OCI-LY3 (cell line): ENCODE measurements at regions not wholly inside any gene's neighbourhood (a gene's known extent, or its start where the extent isn't known, plus 50 kb on each side); places are given as distances from the start of the nearest gene placed in this dataset.

Experiments
- H2AFZ ChIP-seq: fragments of 200-600, 300-600 bp; shearing (Covaris generic); 2 replicates; pipeline ENCODE4 v1.6.0; 2014; ENCODE audit warnings: antibody characterized with exemption, low read depth, low read length
- H3K27ac ChIP-seq: fragments of 200-600, 300-600 bp; sonication (generic); 2 replicates; pipeline ENCODE4 v1.5.1; 2014; ENCODE audit warnings: mild to moderate bottlenecking, low read length, moderate library complexity, mixed read lengths
- H3K27me3 ChIP-seq: fragments of 200-600, 300-600 bp; sonication (generic); 2 replicates; pipeline ENCODE4 v1.6.1; 2014; ENCODE audit warnings: low read depth, low read length, mixed read lengths
- H3K36me3 ChIP-seq: fragments of 200-600, 300-600 bp; sonication (generic); replicated peaks from 2 replicates; pipeline ENCODE3; 2014; ENCODE audit warnings: low read depth, low read length, mixed read lengths
- H3K4me1 ChIP-seq: fragments of 300-600, 200-600 bp; sonication (generic); 2 replicates; pipeline ENCODE4 v1.6.1; 2014; ENCODE audit warnings: low read length, mixed read lengths
- H3K4me2 ChIP-seq: fragments of 200-600, 300-600 bp; sonication (generic); 2 replicates; pipeline ENCODE4 v1.6.1; 2014; ENCODE audit warnings: low read length, mixed read lengths
- H3K4me3 ChIP-seq: fragments of 300-600, 200-600 bp; sonication (generic); 2 replicates; pipeline ENCODE4 v1.5.1; 2014; ENCODE audit warnings: antibody characterized with exemption, mild to moderate bottlenecking, low read length, moderate library complexity
- H3K79me2 ChIP-seq: fragments of 300-600, 200-600 bp; shearing (Covaris generic); 2 replicates; pipeline ENCODE4 v1.6.1; 2014; ENCODE audit warnings: mild to moderate bottlenecking, low read length, mixed read lengths
- H3K9ac ChIP-seq: fragments of 300-600, 200-600 bp; shearing (Covaris generic); 2 replicates; pipeline ENCODE4 v1.6.0; 2014; ENCODE audit warnings: mild to moderate bottlenecking, low read length, moderate library complexity
- H3K9me3 ChIP-seq: fragments of 200-600, 300-600 bp; shearing (Covaris generic); 2 replicates; pipeline ENCODE4 v1.6.1; 2014; ENCODE audit warnings: low read length, mixed read lengths; ENCODE audit not compliant: insufficient read depth
- H4K20me1 ChIP-seq: fragments of 200-600, 300-600 bp; sonication (generic); 2 replicates; pipeline ENCODE4 v1.6.1; 2016; ENCODE audit warnings: low read length, mixed read lengths; ENCODE audit not compliant: insufficient read depth
- CTCF ChIP-seq: fragments of 200-600, 300-600 bp; sonication (generic); IDR thresholded peaks from 2 replicates; pipeline ENCODE4 v1.5.1; 2014; ENCODE audit warnings: antibody characterized with exemption, low read length, low read depth
- EZH2phosphoT487 ChIP-seq: fragments of 200-600 bp; shearing (Covaris generic); IDR thresholded peaks from 2 replicates; pipeline ENCODE4 v1.6.1; 2018; ENCODE audit warnings: antibody characterized with exemption, mixed run types, low read depth

- Histone ChIP-seq H3K36me3 (no peaks in the 10 kb centered on the region), H3K9me3 (no peaks in the 10 kb centered on the region), H4K20me1 (no peaks in the 10 kb centered on the region), H3K27me3 (no peaks in the 10 kb centered on the region), H2AFZ (no peak overlapping the region), H3K4me2 (no peak overlapping the region), H3K4me1 (no peaks in the 10 kb centered on the region), H3K9ac (no peak overlapping the region), H3K4me3 (no peak overlapping the region), H3K27ac (no peak overlapping the region), H3K79me2 (no peaks in the 10 kb centered on the region)
- TF ChIP-seq CTCF (no peak), EZH2phosphoT487 (no peak)
Observed at GRCh38 chr16:64172226-64172625, 949.6 kb downstream of the CDH11 start.

- H3K79me2 ChIP-seq, result no peaks in the 10 kb centered on the region
- no peak overlapping the region for H3K27ac ChIP-seq
- no peaks in the 10 kb centered on the region for H3K27me3 ChIP-seq
- H3K4me1 ChIP-seq, result no peaks in the 10 kb centered on the region
- H3K9me3 ChIP-seq, result no peaks in the 10 kb centered on the region
- TF ChIP-seq CTCF (no peak), EZH2phosphoT487 (no peak)
- no peak overlapping the region for H3K4me3 ChIP-seq
- no peaks in the 10 kb centered on the region for H4K20me1 ChIP-seq
- H2AFZ ChIP-seq, result no peak overlapping the region
- no peaks in the 10 kb centered on the region for H3K36me3 ChIP-seq
- no peak overlapping the region for H3K9ac ChIP-seq
- no peak overlapping the region for H3K4me2 ChIP-seq
Observed at GRCh38 chr16:64171632-64172031, 950.2 kb downstream of the CDH11 start.

- TF ChIP-seq CTCF (no peak), EZH2phosphoT487 (no peak)
- H3K79me2 ChIP-seq, result no peaks in the 10 kb centered on the region
- H2AFZ ChIP-seq, result no peak overlapping the region
- no peak overlapping the region for H3K27ac ChIP-seq
- no peaks in the 10 kb centered on the region for H3K9me3 ChIP-seq
- H3K4me2 ChIP-seq, result no peak overlapping the region
- H3K36me3 ChIP-seq, result no peaks in the 10 kb centered on the region
- no peaks in the 10 kb centered on the region for H4K20me1 ChIP-seq
- H3K27me3 ChIP-seq, result no peaks in the 10 kb centered on the region
- no peaks in the 10 kb centered on the region for H3K4me1 ChIP-seq
- H3K9ac ChIP-seq, result no peak overlapping the region
- H3K4me3 ChIP-seq, result no peak overlapping the region
Observed at GRCh38 chr16:64168371-64168770, 953.5 kb downstream of the CDH11 start.

GRCh38 chr16:64167936-64168335 is 953.9 kb downstream of the CDH11 start:
- H3K9me3 ChIP-seq, result no peaks in the 10 kb centered on the region
- TF ChIP-seq EZH2phosphoT487 (no peak), CTCF (no peak)
- H2AFZ ChIP-seq, result no peak overlapping the region
- H3K9ac ChIP-seq, result no peak overlapping the region
- H3K27ac ChIP-seq, result no peak overlapping the region
- no peaks in the 10 kb centered on the region for H4K20me1 ChIP-seq
- no peaks in the 10 kb centered on the region for H3K36me3 ChIP-seq
- no peak overlapping the region for H3K4me2 ChIP-seq
- H3K4me1 ChIP-seq, result no peaks in the 10 kb centered on the region
- no peaks in the 10 kb centered on the region for H3K79me2 ChIP-seq
- H3K27me3 ChIP-seq, result no peaks in the 10 kb centered on the region
- no peak overlapping the region for H3K4me3 ChIP-seq
